ENCODE measurements at regions not wholly inside any gene's neighbourhood (a gene's known extent, or its start where the extent isn't known, plus 50 kb on each side); places are given as distances from the start of the nearest gene placed in this dataset.

GRCh38 chrX:33909836-33910235, 222.3 kb downstream of the FAM47A start:
- 65 to 92% (median 78%) methylated on average over 1 of the region's 1 CpG for WGBS, 5 donors
- no peak overlapping the region for H3K27ac ChIP-seq
- no peaks in the 10 kb centered on the region for H3K36me3 ChIP-seq
- no peaks in the 10 kb centered on the region for H3K4me1 ChIP-seq
- intact Hi-C loops (cut with DNase I; ENCODE audit: low total_unique reads) = no loop called here
- H3K9me3 ChIP-seq = no peaks in the 10 kb centered on the region
- TF ChIP-seq CTCF (IDR thresholded peaks at IDR 0.05 in 8 of 11, conservative IDR thresholded peaks at IDR 0.05 in 3 of 11) (no peak), POLR2A (IDR thresholded peaks at IDR 0.05) (no peak), POLR2AphosphoS5 (IDR thresholded peaks at IDR 0.05) (no peak)
- H3K4me3 ChIP-seq = no peak overlapping the region
- DNase-seq = no peak
- H3K27me3 ChIP-seq (replicated peaks in 1 of 7) = no peaks in the 10 kb centered on the region

GRCh38 chrX:33908898-33909297, 223.2 kb downstream of the FAM47A start:
- TF ChIP-seq POLR2A (IDR thresholded peaks at IDR 0.05) (no peak), CTCF (IDR thresholded peaks at IDR 0.05 in 8 of 11, conservative IDR thresholded peaks at IDR 0.05 in 3 of 11) (no peak), POLR2AphosphoS5 (IDR thresholded peaks at IDR 0.05) (no peak)
- no peaks in the 10 kb centered on the region for H3K9me3 ChIP-seq
- no peaks in the 10 kb centered on the region for H3K27me3 ChIP-seq (replicated peaks in 1 of 7)
- H3K4me1 ChIP-seq = no peaks in the 10 kb centered on the region
- intact Hi-C loops (cut with DNase I; ENCODE audit: low total_unique reads) = no loop called here
- no peaks in the 10 kb centered on the region for H3K36me3 ChIP-seq
- WGBS, 5 donors = 49 to 59% (median 56%) methylated on average over 5 of the region's 5 CpGs
- no peak overlapping the region for H3K27ac ChIP-seq
- no peak overlapping the region for H3K4me3 ChIP-seq
- no peak for DNase-seq

DNA sequence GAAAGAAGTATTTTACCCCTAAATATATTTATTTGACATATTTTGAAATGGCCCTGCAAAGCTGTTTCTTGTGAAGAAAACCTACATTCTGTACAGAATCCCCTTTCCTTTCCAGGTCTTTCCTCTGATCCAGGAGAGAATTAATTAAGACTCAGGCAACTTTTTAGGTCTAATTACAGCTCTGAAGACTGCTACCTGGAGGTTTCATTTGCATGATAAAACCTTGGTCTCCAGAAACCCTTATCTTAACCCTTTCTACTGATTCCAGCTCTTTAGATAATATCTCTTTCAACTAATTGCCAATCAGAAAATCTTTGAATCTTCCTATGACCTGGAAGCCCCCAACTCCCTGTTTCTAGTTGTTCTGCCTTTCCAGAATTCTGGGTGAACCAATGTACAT, 224.0 kb downstream of the FAM47A start:
- Histone ChIP-seq H3K27ac (no peak overlapping the region), H3K4me1 (no peaks in the 10 kb centered on the region), H3K9me3 (peaks cover 0 to 4% (median 0%) of the 10 kb centered on the region in 8 donors), H3K4me3 (no peak overlapping the region), H3K36me3 (no peaks in the 10 kb centered on the region), H3K27me3 (replicated peaks in 1 of 7) (no peaks in the 10 kb centered on the region)
- no peak for DNase-seq
- intact Hi-C loops (cut with DNase I; ENCODE audit: low total_unique reads) = no loop called here
- TF ChIP-seq CTCF (IDR thresholded peaks at IDR 0.05 in 8 of 11, conservative IDR thresholded peaks at IDR 0.05 in 3 of 11) = no peak
- no peak for TF ChIP-seq POLR2A (IDR thresholded peaks at IDR 0.05)
- no peak for TF ChIP-seq POLR2AphosphoS5 (IDR thresholded peaks at IDR 0.05)

DNA sequence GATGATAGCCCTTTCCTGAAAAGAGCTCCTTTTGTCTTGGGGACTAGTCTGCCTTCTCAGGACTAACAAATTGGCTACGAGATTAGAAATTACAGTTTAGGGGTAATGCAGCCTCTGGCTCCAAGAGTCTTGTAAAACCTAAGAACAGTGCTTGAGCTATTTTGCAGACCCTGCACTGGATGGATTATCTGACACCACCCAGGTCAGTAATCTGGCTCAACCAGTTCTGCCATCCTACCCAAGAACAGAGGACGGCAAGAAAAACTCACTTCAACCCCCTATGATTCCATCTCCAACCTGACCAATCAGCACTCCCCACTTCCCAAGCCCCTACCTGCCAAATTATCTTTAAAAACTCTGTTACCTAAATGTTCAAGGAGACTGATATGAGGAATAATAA, 225.1 kb downstream of the FAM47A start:
- TF ChIP-seq POLR2AphosphoS5 (IDR thresholded peaks at IDR 0.05) (no peak), CTCF (IDR thresholded peaks at IDR 0.05 in 8 of 11, conservative IDR thresholded peaks at IDR 0.05 in 3 of 11) (no peak), POLR2A (IDR thresholded peaks at IDR 0.05) (no peak)
- Histone ChIP-seq H3K4me3 (no peak overlapping the region), H3K27me3 (replicated peaks in 1 of 7) (no peaks in the 10 kb centered on the region), H3K9me3 (peaks cover 0 to 6% (median 0%) of the 10 kb centered on the region in 8 donors), H3K36me3 (no peaks in the 10 kb centered on the region), H3K27ac (no peak overlapping the region), H3K4me1 (no peaks in the 10 kb centered on the region)
- DNase-seq = no peak
- intact Hi-C loops (cut with DNase I; ENCODE audit: low total_unique reads) = no loop called here
- WGBS, 5 donors = 54 to 75% (median 64%) methylated on average over 2 of the region's 2 CpGs

Measured in spleen (tissue), 11 donors.